Suppressor macrophage treated with lipopolysaccharide for 1 hour (primary cell): ENCODE measurements at regions not wholly inside any gene's neighbourhood (a gene's known extent, or its start where the extent isn't known, plus 50 kb on each side); places are given as distances from the start of the nearest gene placed in this dataset.
"Not testable (repeated sequence)": the region's sequence is repeated elsewhere in the genome, so short reads cannot be mapped to it uniquely, and the experiment has no call there.

ENCODE experiments used
- DNase-seq, 3 donors: peaks; one replicate each; pipeline ENCODE4 v3.0.0-alpha.2; 2020 to 2022

- DNase-seq = no peak
These were observed 280.1 kb downstream of the PTH2R start for GRCh38 chr2:208686665-208687064.

GRCh38 chr2:208687720-208688119, 281.1 kb downstream of the PTH2R start:
- not testable (repeated sequence) for DNase-seq

DNA sequence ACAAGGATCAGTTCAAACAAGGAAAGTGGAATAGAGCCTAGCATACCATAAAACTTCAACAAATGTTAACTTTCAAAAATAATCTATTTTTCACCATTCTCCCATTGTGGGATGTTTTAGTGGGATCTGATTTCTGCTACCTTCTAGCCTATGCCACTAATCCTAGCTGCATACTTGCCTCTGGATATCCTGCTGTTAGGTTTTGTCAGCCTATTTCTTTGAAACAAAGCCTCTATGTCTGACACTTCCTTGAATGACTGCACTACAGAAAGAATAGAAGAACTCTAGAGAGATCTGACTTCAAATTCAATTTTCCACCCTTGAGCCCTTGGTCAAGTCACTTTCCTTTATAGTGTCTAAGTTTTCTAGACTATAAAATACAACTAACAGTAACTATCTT, 291.5 kb downstream of the PTH2R start:
- DNase-seq = no peak

- DNase-seq = no peak
These were observed 301.9 kb downstream of the PTH2R start for GRCh38 chr2:208708486-208708885.

DNA sequence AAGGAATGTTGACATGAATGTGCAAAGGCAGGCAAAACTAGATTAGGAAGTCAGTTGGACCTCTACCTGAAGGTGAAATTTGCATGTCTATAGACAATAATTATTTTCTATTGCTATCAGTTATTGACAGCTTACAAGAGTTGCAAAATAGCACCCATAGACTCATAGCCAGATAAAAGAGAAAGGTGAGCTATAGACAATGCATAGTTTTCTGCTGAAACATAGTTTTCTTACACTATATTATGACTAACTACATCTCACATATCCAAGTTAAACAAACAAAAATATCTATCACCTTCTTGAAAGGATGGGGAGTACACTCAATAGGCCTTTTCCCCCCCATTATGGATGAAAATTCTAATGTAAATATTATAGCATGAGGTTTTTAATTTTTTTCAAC, 305.0 kb downstream of the PTH2R start:
- no peak for DNase-seq

GRCh38 chr2:208713066-208713745, 306.6 kb downstream of the PTH2R start:
- peak in 2 of 3 donors; percentile 22 to 27 for DNase-seq

- no peak for DNase-seq
These were observed 312.2 kb downstream of the PTH2R start for GRCh38 chr2:208718828-208719227.

- DNase-seq = no peak
These were observed 316.1 kb downstream of the PTH2R start for GRCh38 chr2:208722731-208723130.

- no peak for DNase-seq
These were observed 318.7 kb downstream of the PTH2R start for GRCh38 chr2:208725280-208725679.

DNA sequence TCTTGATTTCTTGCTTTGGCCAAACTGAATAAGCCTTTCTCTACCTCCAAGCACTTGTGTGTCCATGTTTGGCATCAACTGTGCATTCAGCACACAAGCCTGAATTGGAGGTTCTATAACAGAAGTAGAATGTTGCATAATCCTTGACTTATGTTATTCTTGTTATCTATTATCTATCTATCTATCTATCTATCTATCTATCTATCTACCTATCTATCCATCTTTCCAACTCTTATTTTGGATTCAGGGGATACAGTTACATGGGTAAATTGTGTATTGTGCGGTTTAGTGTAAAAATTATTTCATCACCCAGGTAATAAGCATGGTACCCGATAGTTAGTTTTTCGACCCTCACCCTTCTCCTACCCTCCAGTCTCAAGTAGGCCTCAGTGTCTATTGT, 319.6 kb downstream of the PTH2R start:
- no peak for DNase-seq

DNA sequence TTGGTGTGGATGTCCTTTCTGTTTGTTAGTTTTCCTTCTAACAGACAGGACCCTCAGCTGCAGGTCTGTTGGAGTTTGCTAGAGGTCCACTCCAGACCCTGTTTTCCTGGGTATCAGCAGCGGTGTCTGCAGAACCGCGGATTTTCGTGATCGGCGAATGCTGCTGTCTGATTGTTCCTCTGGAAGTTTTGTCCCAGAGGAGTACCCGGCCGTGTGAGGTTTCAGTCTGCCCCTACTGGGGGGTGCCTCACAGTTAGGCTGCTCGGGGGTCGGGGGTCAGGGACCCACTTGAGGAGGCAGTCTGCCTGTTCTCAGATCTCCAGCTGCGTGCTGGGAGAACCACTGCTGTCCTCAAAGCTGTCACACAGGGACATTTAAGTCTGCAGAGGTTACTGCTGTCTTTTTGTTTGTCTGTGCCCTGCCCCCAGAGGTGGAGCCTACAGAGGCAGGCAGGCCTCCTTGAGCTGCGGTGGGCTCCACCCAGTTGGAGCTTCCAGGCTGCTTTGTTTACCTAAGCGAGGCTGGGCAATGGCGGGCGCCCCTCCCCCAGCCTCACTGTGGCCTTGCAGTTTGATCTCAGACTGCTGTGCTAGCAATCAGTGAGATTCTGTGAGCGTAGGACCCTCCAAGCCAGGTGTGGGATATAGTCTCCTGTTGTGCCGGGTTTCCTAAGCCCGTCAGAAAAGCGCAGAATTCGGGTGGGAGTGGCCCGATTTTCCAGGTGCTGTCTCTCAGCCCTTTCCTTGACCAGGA, 345.2 kb downstream of the PTH2R start:
- not testable (repeated sequence) for DNase-seq

DNA sequence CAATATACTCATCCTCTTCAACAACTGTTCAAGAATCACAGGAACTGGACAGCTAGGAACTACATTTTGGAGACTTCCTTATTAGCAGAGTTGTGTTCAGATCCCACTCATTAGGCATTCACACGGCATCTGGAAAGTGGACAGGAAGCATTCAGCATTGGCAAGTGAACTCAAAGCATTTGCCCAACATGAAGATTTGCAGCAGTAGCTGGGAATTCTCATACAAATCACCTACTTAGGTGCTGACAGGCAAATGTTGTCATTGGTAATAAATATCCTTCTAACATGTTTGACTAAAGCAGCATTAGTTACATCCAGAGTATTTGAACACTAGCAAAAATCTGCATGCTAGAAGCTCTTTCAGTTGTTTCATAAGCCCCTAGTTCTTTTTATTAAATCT, 350.8 kb downstream of the PTH2R start:
- no peak for DNase-seq

- DNase-seq = not testable (repeated sequence)
These were observed 366.5 kb downstream of the PTH2R start for GRCh38 chr2:208773074-208773473.

DNA sequence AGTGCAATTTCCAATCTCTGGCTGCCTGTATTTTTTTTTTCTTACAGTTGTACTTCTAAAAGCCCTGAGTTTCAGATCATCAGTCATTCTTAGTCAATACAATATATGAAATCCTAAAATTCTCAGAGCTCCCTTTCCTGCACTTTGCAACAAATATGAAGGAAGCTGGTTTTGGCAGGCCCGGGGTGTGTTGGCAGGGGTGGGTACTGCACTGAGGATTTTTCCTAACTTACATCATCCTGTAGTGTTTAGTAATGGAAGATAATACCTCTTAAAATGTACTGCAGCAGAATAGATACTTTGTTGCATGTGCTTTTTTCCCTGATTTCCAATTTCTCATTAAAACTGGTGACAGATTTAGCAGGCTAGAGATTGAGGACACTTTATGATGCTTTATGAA, 374.6 kb downstream of the PTH2R start:
- DNase-seq = no peak

DNA sequence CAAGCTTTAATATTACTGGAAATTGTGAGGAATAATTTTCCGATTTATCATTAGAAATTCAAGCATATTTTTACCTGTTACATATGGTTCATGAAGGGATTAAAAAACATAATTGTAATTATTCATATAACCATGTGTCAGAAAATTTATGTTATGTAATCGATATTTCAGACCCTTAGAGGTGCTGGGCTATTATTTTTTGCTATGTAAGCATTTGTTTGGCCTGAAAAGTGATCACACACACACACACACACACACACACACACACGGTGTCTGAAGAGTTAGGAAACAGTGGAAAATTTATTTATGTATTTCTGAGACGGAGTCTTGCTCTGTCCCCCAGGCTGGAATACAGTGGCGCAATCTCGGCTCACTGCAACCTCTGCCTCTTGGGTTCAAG, 375.5 kb downstream of the PTH2R start:
- no peak for DNase-seq

DNA sequence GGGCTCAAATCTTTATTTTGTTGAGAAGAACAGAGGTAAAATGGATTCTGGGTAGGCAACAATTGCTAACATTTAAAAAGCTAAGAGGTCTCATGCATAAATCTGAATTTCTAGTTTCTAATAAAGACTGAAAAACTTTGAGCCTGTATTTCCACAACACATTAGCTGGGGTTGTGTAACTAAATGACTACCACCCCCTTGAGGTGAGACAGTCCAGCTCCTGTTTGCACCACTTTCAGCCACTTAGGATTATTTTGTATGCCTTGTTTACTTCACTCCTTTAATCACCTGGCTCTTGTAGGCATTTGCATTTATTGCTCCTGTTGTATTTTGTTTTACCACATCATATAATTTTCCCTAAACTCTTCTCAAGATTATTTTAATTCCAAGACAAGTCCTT, 376.6 kb downstream of the PTH2R start:
- no peak for DNase-seq

- not testable (repeated sequence) for DNase-seq
These were observed 378.2 kb downstream of the PTH2R start for GRCh38 chr2:208784774-208785173.

- DNase-seq = no peak
These were observed 384.7 kb downstream of the PTH2R start for GRCh38 chr2:208791257-208791656.

DNA sequence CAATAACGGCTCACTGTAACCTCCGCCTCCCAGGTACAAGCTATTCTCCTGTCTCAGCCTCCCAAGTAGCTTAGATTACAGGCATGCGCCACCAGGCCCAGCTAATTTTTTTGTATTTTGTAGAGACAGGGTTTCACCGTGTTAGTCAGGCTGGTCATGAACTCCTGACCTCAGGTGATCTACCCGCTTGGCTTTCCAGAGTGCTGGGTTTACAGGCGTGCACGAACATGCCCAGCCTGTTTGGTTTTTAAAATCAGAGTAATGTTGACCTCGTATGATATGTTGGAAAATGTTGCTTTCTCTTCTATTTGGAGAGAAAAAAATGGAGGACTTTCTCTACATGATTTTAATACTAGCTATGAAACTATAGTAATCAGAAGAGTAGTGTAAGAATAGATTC, 386.2 kb downstream of the PTH2R start:
- DNase-seq = no peak

DNA sequence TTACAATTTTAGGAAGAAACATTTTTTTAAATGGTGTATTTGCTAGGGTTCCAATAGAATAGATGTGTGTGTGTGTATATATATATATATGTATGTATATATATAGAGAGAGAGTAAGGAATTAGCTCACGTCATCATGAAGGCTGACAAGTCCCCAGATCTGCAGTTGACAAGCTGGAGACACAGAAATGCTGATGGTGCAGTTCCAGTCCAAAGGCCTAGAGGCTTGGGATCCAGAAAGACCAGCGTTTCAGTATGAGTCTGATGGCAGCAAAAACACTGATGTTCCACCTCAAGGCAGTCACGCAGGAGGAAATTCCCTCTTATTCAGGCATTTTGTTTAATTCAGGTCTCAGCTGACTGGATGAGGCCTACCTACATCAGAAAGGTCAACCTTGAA, 386.8 kb downstream of the PTH2R start:
- DNase-seq = no peak

DNA sequence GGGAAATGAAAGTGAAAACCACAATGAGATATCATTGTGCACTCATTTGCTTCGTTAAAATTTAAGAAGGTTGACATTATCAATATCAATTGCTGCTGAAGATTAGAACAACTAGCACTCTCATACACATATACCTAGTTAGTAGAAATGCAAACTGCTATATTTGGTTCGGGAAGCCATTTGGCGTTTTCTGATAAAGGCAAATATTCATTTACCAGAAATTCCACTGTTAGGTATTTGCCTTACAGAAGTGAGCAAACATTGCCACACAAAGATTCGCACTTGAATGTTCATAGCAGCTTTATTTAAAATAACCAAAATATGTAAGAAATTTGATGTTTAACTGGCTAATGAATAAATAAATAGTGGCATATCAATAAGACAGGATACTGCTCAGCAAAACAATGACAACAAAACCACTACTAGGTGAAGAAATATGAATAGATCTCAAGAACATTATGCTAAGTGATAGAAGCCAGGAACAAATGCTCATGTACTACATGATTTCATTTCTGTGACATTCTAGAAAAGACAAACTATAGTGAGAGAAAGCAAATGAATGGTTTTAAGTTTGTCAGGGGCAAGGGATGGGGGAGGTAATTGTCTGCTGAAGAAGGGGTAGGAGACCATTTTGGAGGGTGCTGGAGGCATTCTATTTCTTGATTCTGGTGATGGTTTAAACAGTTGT, 387.8 kb downstream of the PTH2R start:
- DNase-seq = no peak

- no peak for DNase-seq
These were observed 392.1 kb downstream of the PTH2R start for GRCh38 chr2:208798698-208799097.

DNA sequence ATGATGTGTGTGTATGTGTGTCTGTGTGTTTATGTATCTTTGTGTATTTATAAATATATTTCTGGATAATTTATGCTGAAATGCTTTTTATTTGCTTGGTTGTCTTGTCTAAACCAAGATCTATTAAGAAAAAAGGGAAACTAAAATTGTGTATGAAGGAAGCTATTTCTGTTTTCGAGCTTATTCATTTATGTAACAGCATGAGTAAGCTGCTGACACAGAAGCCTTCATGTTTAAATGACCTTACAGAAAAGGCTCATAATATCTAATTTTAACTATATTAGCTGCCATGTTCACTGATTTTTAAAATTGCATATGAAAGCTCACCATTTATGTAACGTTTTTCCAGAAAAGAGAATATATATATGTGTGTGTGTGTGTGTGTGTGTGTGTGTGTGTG, 392.8 kb downstream of the PTH2R start:
- DNase-seq = peak in 1 of 3 donors; percentile 10

- not testable (repeated sequence) for DNase-seq
These were observed 394.3 kb downstream of the PTH2R start for GRCh38 chr2:208800887-208801286.
